Body of pancreas (tissue), 4 donors: ENCODE measurements at regions not wholly inside any gene's neighbourhood (a gene's known extent, or its start where the extent isn't known, plus 50 kb on each side); places are given as distances from the start of the nearest gene placed in this dataset.

Source experiments
- ATAC-seq: fragments of 150-250 bp; one replicate; pipeline ENCODE4 v1.9.1; 2016
- DNase-seq, 4 donors: peaks; one replicate each; pipeline ENCODE4 v3.0.0-alpha.2; 2019
- H3K27ac ChIP-seq, 4 donors: fragments of 200-600 bp; sonication (generic); 1 replicate in 3 of 4; 2 replicates in 1 of 4; pipeline versions ENCODE4 v1.5.1 to v1.6.1; 2016 to 2019; ENCODE audit warnings: mild to moderate bottlenecking in 1 of 4, mixed read lengths in 1 of 4, moderate library complexity in 1 of 4
- H3K27me3 ChIP-seq, 2 donors: fragments of 200-600 bp; sonication (generic); one replicate each; pipeline ENCODE4 v1.6.0; 2016; ENCODE audit warnings: mild to moderate bottlenecking in 1 of 2
- H3K36me3 ChIP-seq, 2 donors: fragments of 200-600 bp; sonication (generic); replicated peaks in 1 of 2; 2 replicates each; pipeline ENCODE4 v1.5.1; 2016; ENCODE audit warnings: low read depth in 2 of 2; ENCODE audit not compliant: insufficient read depth in 1 of 2
- H3K4me1 ChIP-seq: fragments of 200-600 bp; sonication (generic); one replicate; pipeline ENCODE4 v1.6.0; 2016
- H3K4me3 ChIP-seq, 2 donors: fragments of 200-600 bp; sonication (generic); 1 replicate in 1 of 2; 2 replicates in 1 of 2; pipeline ENCODE4 v1.5.1; 2016 to 2019
- H3K9me3 ChIP-seq, 3 donors: fragments of 200-600 bp; sonication (generic); 1 replicate in 2 of 3; 2 replicates in 1 of 3; pipeline ENCODE4 v1.5.1; 2016
- CTCF ChIP-seq, 7 experiments: fragments of 450-650 bp in 4 of 7; fragments of 200-600 bp in 3 of 7; sonication (generic) in 3 of 7; IDR thresholded peaks; one replicate each; pipeline ENCODE4 v1.5.1; 2016 to 2019; ENCODE audit warnings: antibody characterized with exemption in 7 of 7
- POLR2A ChIP-seq, 3 donors: fragments of 450-650 bp; IDR thresholded peaks; one replicate each; pipeline ENCODE4 v1.6.1; 2016; ENCODE audit warnings: antibody characterized with exemption in 3 of 3, mild to moderate bottlenecking in 2 of 3
- whole genome bisulfite sequencing, 2 donors: methylation state at CpG; one replicate each; pipeline ENCODE4 v1.1.5; 2017; 5-methylcytosine and 5-hydroxymethylcytosine counted together
- intact Hi-C: fragments of 100-400 bp; cut with DNase I; formaldehyde crosslinking; loops from one replicate; pipeline ENCODE4 v1.15.1; 2023

- intact Hi-C loops: no loop called here
Measured at GRCh38 chr4:71862315-71862714, 78.4 kb upstream of the GC start.

GRCh38 chr4:71863457-71863856, 79.6 kb upstream of the GC start:
- intact Hi-C loops: no loop called here
- TF ChIP-seq CTCF (IDR thresholded peaks at IDR 0.05) (no peak), POLR2A (IDR thresholded peaks at IDR 0.05) (no peak)
- Histone ChIP-seq H3K27me3 (no peaks in the 10 kb centered on the region), H3K27ac (no peak overlapping the region), H3K9me3 (peaks cover 0 to 8% (median 0%) of the 10 kb centered on the region in 3 donors), H3K36me3 (no peaks in the 10 kb centered on the region), H3K4me1 (no peaks in the 10 kb centered on the region), H3K4me3 (no peak overlapping the region)
- DNase-seq: no peak
- 77 to 85% methylated on average over 2 to 3 of the region's 3 CpGs for whole genome bisulfite sequencing, 2 donors
- no peak for ATAC-seq

More at GRCh38 chr4:71862315-71862714, 78.4 kb upstream of the GC start:
- TF ChIP-seq POLR2A (IDR thresholded peaks at IDR 0.05) (no peak), CTCF (IDR thresholded peaks at IDR 0.05) (no peak)
- Histone ChIP-seq H3K9me3 (peaks cover 0 to 8% (median 0%) of the 10 kb centered on the region in 3 donors), H3K27me3 (no peaks in the 10 kb centered on the region), H3K36me3 (no peaks in the 10 kb centered on the region), H3K4me1 (no peaks in the 10 kb centered on the region), H3K27ac (no peak overlapping the region), H3K4me3 (no peak overlapping the region)
- DNase-seq: no peak
- ATAC-seq: no peak

GRCh38 chr4:71864380-71864779, 80.5 kb upstream of the GC start:
- peaks cover 0 to 8% (median 0%) of the 10 kb centered on the region in 3 donors for H3K9me3 ChIP-seq
- WGBS, 2 donors: 63 to 64% methylated on average over 2 of the region's 2 CpGs
- intact Hi-C loops: no loop called here
- H3K4me3 ChIP-seq: no peak overlapping the region
- no peaks in the 10 kb centered on the region for H3K27me3 ChIP-seq
- TF ChIP-seq POLR2A (IDR thresholded peaks at IDR 0.05) (no peak), CTCF (IDR thresholded peaks at IDR 0.05) (no peak)
- no peak for DNase-seq
- no peak for ATAC-seq
- H3K27ac ChIP-seq: no peak overlapping the region
- H3K36me3 ChIP-seq: no peaks in the 10 kb centered on the region
- no peaks in the 10 kb centered on the region for H3K4me1 ChIP-seq

GRCh38 chr4:71866212-71866885, 82.5 kb upstream of the GC start:
- ATAC-seq (no peak), DNase-seq (no peak)
- peaks cover 0 to 8% (median 0%) of the 10 kb centered on the region in 3 donors for H3K9me3 ChIP-seq
- TF ChIP-seq POLR2A (IDR thresholded peaks at IDR 0.05) (no peak), CTCF (IDR thresholded peaks at IDR 0.05) (no peak)
- intact Hi-C loops: no loop called here
- no peak overlapping the region for H3K4me3 ChIP-seq
- no peaks in the 10 kb centered on the region for H3K27me3 ChIP-seq
- no peak overlapping the region for H3K27ac ChIP-seq
- WGBS, 2 donors: 79 to 90% methylated on average over 4 of the region's 4 CpGs
- H3K4me1 ChIP-seq: no peaks in the 10 kb centered on the region
- no peaks in the 10 kb centered on the region for H3K36me3 ChIP-seq

- intact Hi-C loops: no loop called here
- no peak for ATAC-seq
- Histone ChIP-seq H3K9me3 (peaks cover 0 to 8% (median 0%) of the 10 kb centered on the region in 3 donors), H3K27ac (no peak overlapping the region), H3K27me3 (no peaks in the 10 kb centered on the region), H3K4me3 (no peak overlapping the region), H3K4me1 (no peaks in the 10 kb centered on the region), H3K36me3 (no peaks in the 10 kb centered on the region)
- 67 to 68% methylated on average over 1 of the region's 1 CpG for WGBS, 2 donors
- TF ChIP-seq POLR2A (IDR thresholded peaks at IDR 0.05): no peak
- TF ChIP-seq CTCF (IDR thresholded peaks at IDR 0.05): no peak
- DNase-seq: no peak
Measured at GRCh38 chr4:71867598-71867997, 83.7 kb upstream of the GC start.
